HCT116 (cell line): ENCODE measurements at regions not wholly inside any gene's neighbourhood (a gene's known extent, or its start where the extent isn't known, plus 50 kb on each side); places are given as distances from the start of the nearest gene placed in this dataset.

ENCODE experiments used
- ATAC-seq: fragments of 200-7000 bp; cut with Tn5 transposase; 2 replicates; pipeline ENCODE4 v1.9.1; 2020; ENCODE audit warnings: mild to moderate bottlenecking, moderate library complexity
- BruUV-seq: library from RNA; stranded (reverse); fragments of 400-500 nt; replicated peaks from 2 replicates; lab custom pipeline; 2021; lab: Mats Ljungman, UMichigan
- CTCF ChIA-PET: fragments of 300-600 bp; sonication (Branson Sonifier 250); formaldehyde crosslinking; loops from one replicate; lab custom pipeline; 2021; ENCODE audit warnings: antibody characterized with exemption; lab: Charles Lee
- POLR2A ChIA-PET: fragments of 300-600, 350-600 bp; sonication (Branson Sonifier 250); formaldehyde crosslinking; loops from one replicate; lab custom pipeline; 2021; ENCODE audit warnings: antibody characterized with exemption; lab: Charles Lee
- RAD21 ChIA-PET, 2 experiments: fragments of 300-600 bp; sonication (Branson Sonifier 250); formaldehyde crosslinking; loops; one replicate each; lab custom pipeline; 2023; ENCODE audit warnings: low total read pairs in 2 of 2; ENCODE audit not compliant: uncharacterized antibody in 2 of 2, unreplicated experiment in 2 of 2, low non-redundant PET in 1 of 2; lab: Charles Lee
- DNase-seq: peaks from one replicate; pipeline ENCODE4 v3.0.0-alpha.2; 2010; ENCODE audit warnings: low read depth, low spot score
- H2AFZ ChIP-seq: fragments of 200-600 bp; shearing (Covaris generic), sonication (generic); 2 replicates; pipeline ENCODE4 v1.6.1; 2017; ENCODE audit warnings: low read depth, mixed run types, mixed read lengths, antibody characterized with exemption, low read length; ENCODE audit not compliant: poor library complexity, severe bottlenecking
- H3K27ac ChIP-seq: 2 replicates; pipeline ENCODE4 v1.5.1; 2012; ENCODE audit warnings: low read depth, low read length
- H3K27me3 ChIP-seq: fragments of 200-600 bp; sonication (generic); 2 replicates; pipeline ENCODE4 v1.6.1; 2016; ENCODE audit warnings: mixed run types, low read length, mixed read lengths; ENCODE audit not compliant: insufficient read depth
- H3K36me3 ChIP-seq, 2 experiments: fragments of 200-500 bp in 1 of 2; fragments of 200-600 bp in 1 of 2; sonication (Bioruptor generic) in 1 of 2; sonication (generic) in 1 of 2; 2 replicates each; pipeline versions ENCODE4 v1.5.1 to v1.6.1; 2014 to 2016; ENCODE audit warnings: low read length in 2 of 2, inconsistent platforms in 1 of 2, mixed read lengths in 1 of 2, mixed run types in 1 of 2; ENCODE audit not compliant: insufficient read depth in 2 of 2, control insufficient read depth in 1 of 2
- H3K4me1 ChIP-seq, 2 experiments: fragments of 200-600 bp in 1 of 2; sonication (generic) in 1 of 2; 2 replicates each; pipeline versions ENCODE4 v1.5.1 to v1.6.1; 2012 to 2017; ENCODE audit warnings: low read length in 2 of 2, inconsistent platforms in 1 of 2, mild to moderate bottlenecking in 1 of 2, mixed read lengths in 1 of 2, mixed run types in 1 of 2, moderate library complexity in 1 of 2; ENCODE audit not compliant: insufficient read depth in 2 of 2, control insufficient read depth in 1 of 2
- H3K4me2 ChIP-seq: fragments of 200-600 bp; sonication (generic); 2 replicates; pipeline ENCODE4 v1.6.1; 2017; ENCODE audit warnings: mixed run types, low read length, mixed read lengths
- H3K4me3 ChIP-seq, 2 experiments: fragments of 200-600 bp in 1 of 2; sonication (generic) in 1 of 2; replicated peaks in 1 of 2; 2 replicates each; pipeline ENCODE4 v1.5.1; 2011 to 2016; ENCODE audit warnings: low read length in 2 of 2, control low read depth in 1 of 2, low read depth in 1 of 2, mild to moderate bottlenecking in 1 of 2, mixed read lengths in 1 of 2, mixed run types in 1 of 2
- H3K79me2 ChIP-seq: fragments of 200-600 bp; sonication (generic); 2 replicates; pipeline ENCODE4 v1.6.1; 2017; ENCODE audit warnings: mild to moderate bottlenecking, mixed run types, low read length, moderate library complexity, mixed read lengths; ENCODE audit not compliant: insufficient read depth
- H3K9ac ChIP-seq: fragments of 200-600 bp; sonication (generic); 2 replicates; pipeline ENCODE4 v1.6.1; 2016; ENCODE audit warnings: low read length, mixed read lengths
- H3K9me2 ChIP-seq: fragments of 200-600 bp; sonication (generic), shearing (Covaris generic); 2 replicates; pipeline ENCODE4 v1.6.1; 2017; ENCODE audit warnings: mixed run types, mild to moderate bottlenecking, moderate library complexity; ENCODE audit not compliant: insufficient read depth
- H3K9me3 ChIP-seq, 2 experiments: fragments of 200-500 bp in 1 of 2; fragments of 200-600 bp in 1 of 2; sonication (Bioruptor generic) in 1 of 2; sonication (generic) in 1 of 2; 2 replicates each; pipeline ENCODE4 v1.6.1; 2014 to 2017; ENCODE audit warnings: low read length in 2 of 2, mixed read lengths in 2 of 2, inconsistent platforms in 1 of 2, low read depth in 1 of 2, mild to moderate bottlenecking in 1 of 2, mixed run types in 1 of 2, moderate library complexity in 1 of 2; ENCODE audit not compliant: control insufficient read depth in 1 of 2, insufficient read depth in 1 of 2
- H4K20me1 ChIP-seq: fragments of 200-600 bp; sonication (generic), shearing (Covaris generic); 2 replicates; pipeline ENCODE4 v1.6.1; 2017; ENCODE audit warnings: mixed run types, mild to moderate bottlenecking, moderate library complexity; ENCODE audit not compliant: insufficient read depth
- CBX3 ChIP-seq: IDR thresholded peaks from 2 replicates; pipeline ENCODE4 v1.6.1; 2012; ENCODE audit warnings: low read depth
- CEBPB ChIP-seq: IDR thresholded peaks from 2 replicates; pipeline ENCODE4 v1.6.1; 2012; ENCODE audit warnings: low read depth
- MAX ChIP-seq: IDR thresholded peaks from 2 replicates; pipeline ENCODE4 v1.6.1; 2012
- POLR2A ChIP-seq: IDR thresholded peaks from 2 replicates; pipeline ENCODE4 v1.7.0; 2011; ENCODE audit warnings: borderline replicate concordance; ENCODE audit not compliant: insufficient read depth, insufficient read length; ENCODE audit errors: extremely low read depth
- POLR2AphosphoS5 ChIP-seq: IDR thresholded peaks from 2 replicates; pipeline ENCODE4 v1.6.1; 2011; ENCODE audit warnings: mild to moderate bottlenecking, low read depth, low read length, moderate library complexity
- RAD21 ChIP-seq: IDR thresholded peaks from 2 replicates; pipeline ENCODE4 v1.6.1; 2012; ENCODE audit warnings: low read depth, mild to moderate bottlenecking
- REST ChIP-seq: IDR thresholded peaks from 2 replicates; pipeline ENCODE4 v1.6.1; 2012; ENCODE audit warnings: low read depth
- SIN3A ChIP-seq: IDR thresholded peaks from 2 replicates; pipeline ENCODE4 v1.6.1; 2012; ENCODE audit warnings: low read depth
- SRF ChIP-seq: IDR thresholded peaks from 2 replicates; pipeline ENCODE4 v1.6.1; 2012; ENCODE audit warnings: low read depth
- TCF7L2 ChIP-seq: IDR thresholded peaks from 2 replicates; pipeline ENCODE4 v1.7.0; 2011; ENCODE audit warnings: borderline replicate concordance, inconsistent platforms; ENCODE audit not compliant: insufficient read depth, insufficient read length; ENCODE audit errors: extremely low read depth
- YY1 ChIP-seq: IDR thresholded peaks from 2 replicates; pipeline ENCODE4 v1.6.1; 2011; ENCODE audit warnings: low read length, low read depth, moderate library complexity, mild to moderate bottlenecking; ENCODE audit not compliant: insufficient replicate concordance; ENCODE audit errors: extremely low read depth
- ZFX ChIP-seq: fragments of 450-650 bp; IDR thresholded peaks from 2 replicates; pipeline ENCODE4 v1.6.1; 2017
- ZNF274 ChIP-seq: fragments of 200-500 bp; sonication (Bioruptor generic); IDR thresholded peaks from 2 replicates; pipeline ENCODE4 v1.6.1; 2014; ENCODE audit warnings: mild to moderate bottlenecking, low read depth, low read length, inconsistent platforms
- intact Hi-C: fragments of 100-400 bp; cut with micrococcal nuclease; formaldehyde crosslinking; loops from 2 replicates; pipeline ENCODE4 v1.10.0; 2022

- no peak overlapping the region for H3K27ac ChIP-seq
- ATAC-seq (no peak), DNase-seq (no peak)
- H3K9ac ChIP-seq: no peak overlapping the region
- H3K79me2 ChIP-seq: no peaks in the 10 kb centered on the region
- ChIA-PET RAD21 (no interaction called here), CTCF (no interaction called here), POLR2A (no interaction called here)
- H3K4me2 ChIP-seq: no peak overlapping the region
- no peaks in the 10 kb centered on the region for H3K4me1 ChIP-seq
- BruUV-seq: no TSS peak
- H3K9me2 ChIP-seq: no peaks in the 10 kb centered on the region
- no peak overlapping the region for H2AFZ ChIP-seq
- no peaks in the 10 kb centered on the region for H3K9me3 ChIP-seq
- H3K4me3 ChIP-seq: no peak overlapping the region
- intact Hi-C loops: no loop called here
- TF ChIP-seq ZNF274 (no peak), ZFX (no peak), MAX (no peak), SIN3A (no peak), REST (no peak), SRF (no peak), POLR2AphosphoS5 (no peak), CBX3 (no peak), CEBPB (no peak), RAD21 (no peak), POLR2A (no peak), YY1 (no peak), TCF7L2 (no peak)
- H3K27me3 ChIP-seq: no peaks in the 10 kb centered on the region
- H4K20me1 ChIP-seq: no peaks in the 10 kb centered on the region
- H3K36me3 ChIP-seq: no peaks in the 10 kb centered on the region
These were observed 161.7 kb downstream of the SP3 start for GRCh38 chr2:173803449-173803848.
